ENCODE measurements at regions not wholly inside any gene's neighbourhood (a gene's known extent, or its start where the extent isn't known, plus 50 kb on each side); places are given as distances from the start of the nearest gene placed in this dataset.

GRCh38 chr6:26215585-26216358 lies 128.5 kb downstream of the HFE start:
- peak; percentile 41 for DNase-seq (ENCODE audit: low read depth, low spot score)

- DNase-seq (ENCODE audit: low read depth, low spot score), result peak; percentile 96
These were observed 129.2 kb downstream of the HFE start for GRCh38 chr6:26216359-26216885.

GRCh38 chr6:26216886-26217713 lies 129.9 kb downstream of the HFE start:
- DNase-seq (ENCODE audit: low read depth, low spot score), result peak; percentile 93

GRCh38 chr6:26217714-26218075 lies 130.5 kb downstream of the HFE start:
- DNase-seq (ENCODE audit: low read depth, low spot score), result peak; percentile 47

- DNase-seq (ENCODE audit: low read depth, low spot score), result no peak
These were observed 131.6 kb downstream of the HFE start for GRCh38 chr6:26218824-26219223.

- DNase-seq (ENCODE audit: low read depth, low spot score), result no peak
These were observed 133.1 kb downstream of the HFE start for GRCh38 chr6:26220145-26220970.

GRCh38 chr6:26221186-26221585 lies 134.0 kb downstream of the HFE start:
- no peak for DNase-seq (ENCODE audit: low read depth, low spot score)

GRCh38 chr6:26222571-26222970 lies 135.3 kb downstream of the HFE start:
- peak; percentile 17 for DNase-seq (ENCODE audit: low read depth, low spot score)

GRCh38 chr6:26223228-26223627 lies 136.0 kb downstream of the HFE start:
- peak; percentile 62 for DNase-seq (ENCODE audit: low read depth, low spot score)

- peak; percentile 92 for DNase-seq (ENCODE audit: low read depth, low spot score)
These were observed 136.7 kb downstream of the HFE start for GRCh38 chr6:26223650-26224546.

- no peak for DNase-seq (ENCODE audit: low read depth, low spot score)
These were observed 137.3 kb downstream of the HFE start for GRCh38 chr6:26224547-26224912.

- peak; percentile 92 for DNase-seq (ENCODE audit: low read depth, low spot score)
These were observed 138.0 kb downstream of the HFE start for GRCh38 chr6:26224940-26225847.

GRCh38 chr6:26225848-26226578 lies 138.8 kb downstream of the HFE start:
- no peak for DNase-seq (ENCODE audit: low read depth, low spot score)

- no peak for DNase-seq (ENCODE audit: low read depth, low spot score)
These were observed 138.4 kb upstream of the BTN3A2 start for GRCh38 chr6:26226579-26226967.

- no peak for DNase-seq (ENCODE audit: low read depth, low spot score)
These were observed 134.6 kb upstream of the BTN3A2 start for GRCh38 chr6:26230351-26230750.

- no peak for DNase-seq (ENCODE audit: low read depth, low spot score)
These were observed 133.9 kb upstream of the BTN3A2 start for GRCh38 chr6:26231006-26231587.

- DNase-seq (ENCODE audit: low read depth, low spot score), result no peak
These were observed 132.6 kb upstream of the BTN3A2 start for GRCh38 chr6:26232306-26232939.

GRCh38 chr6:26232940-26233648 lies 131.9 kb upstream of the BTN3A2 start:
- DNase-seq (ENCODE audit: low read depth, low spot score), result peak; percentile 27
